ENCODE measurements at regions not wholly inside any gene's neighbourhood (a gene's known extent, or its start where the extent isn't known, plus 50 kb on each side); places are given as distances from the start of the nearest gene placed in this dataset.
A peak's percentile ranks its signal among the peaks of the same experiment; 100 is the strongest.

DNA sequence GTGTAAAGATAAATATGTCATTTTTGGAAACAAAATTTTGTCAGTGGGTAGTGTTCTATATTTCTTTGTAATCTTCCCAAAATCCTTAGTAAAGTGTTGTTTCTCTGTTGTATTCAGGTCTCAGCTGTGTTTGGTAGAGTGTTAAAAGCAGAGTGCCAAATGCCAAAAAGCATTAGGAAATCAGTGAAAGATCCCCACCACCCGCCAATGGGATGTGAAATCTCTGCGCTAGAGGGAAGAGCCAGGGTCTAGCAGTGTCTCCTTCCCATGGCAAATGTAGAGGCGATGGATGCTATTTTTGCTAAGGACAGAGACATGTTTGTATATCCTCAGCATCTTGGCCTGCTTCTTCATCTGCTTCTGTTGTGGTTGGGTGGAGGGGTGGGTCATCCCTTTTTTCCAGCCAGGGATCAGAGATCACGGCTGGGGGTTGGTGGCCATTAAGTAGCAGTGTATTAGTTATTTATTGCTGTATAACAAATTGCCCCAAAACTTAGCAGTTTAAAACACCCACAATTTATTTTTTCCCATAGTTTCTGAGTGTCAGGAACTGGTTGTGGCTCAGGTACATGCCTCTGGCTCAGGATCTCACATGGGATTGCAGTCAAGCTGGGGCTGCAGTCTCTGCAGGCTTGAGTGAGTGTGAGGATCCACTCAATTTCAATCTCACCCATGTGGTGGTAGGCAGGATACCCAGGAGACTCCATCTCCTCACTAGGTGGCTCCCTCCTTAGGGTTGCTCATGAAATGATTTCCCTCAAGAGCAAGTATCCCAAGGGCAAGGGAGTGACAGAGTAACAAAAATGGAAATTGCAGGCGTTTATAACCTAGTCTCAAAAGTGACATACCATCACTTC, 211.9 kb downstream of the MYCN start:
- Histone ChIP-seq H3K14ac (ENCODE audit: insufficient read depth, low read length) (no peak overlapping the region), H3K9ac (ENCODE audit: extremely low read depth, insufficient read length, low read length) (no peak overlapping the region), H2BK12ac (ENCODE audit: insufficient read length, low read depth, low read length) (no peak overlapping the region), H3K56ac (ENCODE audit: insufficient read length, low read depth, low read length) (no peak overlapping the region), H3K23ac (ENCODE audit: insufficient read length, low read depth, low read length) (no peak overlapping the region), H4K8ac (replicated peaks; ENCODE audit: insufficient read length, low read depth, low read length) (no peak overlapping the region), H3K27me3 (ENCODE audit: insufficient read depth, low read length) (no peaks in the 10 kb centered on the region), H3K4me2 (ENCODE audit: insufficient read depth, insufficient read length, low read length) (no peak overlapping the region), H3K23me2 (ENCODE audit: insufficient read length, low read depth, low read length, poor library complexity, severe bottlenecking) (no peaks in the 10 kb centered on the region), H3K9me3 (ENCODE audit: control insufficient read depth, low read depth, low read length) (no peaks in the 10 kb centered on the region), H3K18ac (ENCODE audit: insufficient read length, low read depth, low read length) (no peak overlapping the region), H4K91ac (ENCODE audit: insufficient read length, low read depth, low read length) (no peak overlapping the region), H3K4me1 (ENCODE audit: insufficient read depth, low read length) (no peaks in the 10 kb centered on the region), H3K79me2 (ENCODE audit: insufficient read depth, low read length) (no peaks in the 10 kb centered on the region), H3T11ph (ENCODE audit: low read length) (no peak overlapping the region), H2BK5ac (ENCODE audit: insufficient read length, low read length) (no peak overlapping the region), H3K79me1 (ENCODE audit: insufficient read depth, low read depth, low read length, poor library complexity, severe bottlenecking) (no peaks in the 10 kb centered on the region), H2BK120ac (ENCODE audit: low read depth, low read length, poor library complexity, severe bottlenecking) (no peak overlapping the region), H4K20me1 (ENCODE audit: control insufficient read depth, insufficient read depth, insufficient read length) (no peaks in the 10 kb centered on the region), H2BK20ac (ENCODE audit: low read depth, low read length, poor library complexity, severe bottlenecking) (no peak overlapping the region), H4K5ac (ENCODE audit: insufficient read length, low read depth, low read length) (no peak overlapping the region), H3K27ac (ENCODE audit: insufficient read length, low read depth, low read length) (no peak overlapping the region), H3K4ac (ENCODE audit: low read depth, low read length) (no peak overlapping the region), H2BK15ac (ENCODE audit: low read depth, low read length) (no peak overlapping the region), H2AFZ (ENCODE audit: low read length) (no peak overlapping the region), H2AK5ac (ENCODE audit: insufficient read length, low read length) (no peak overlapping the region)
- WGBS (ENCODE audit: extremely low coverage, insufficient read length, low lambda C conversion rate) = no CpG with 5 or more reads among the region's 5 CpGs
- Mint-ChIP-seq H3K27me3 (ENCODE audit: low read depth) (no peaks in the 10 kb centered on the region), H3K36me3 (ENCODE audit: insufficient read depth in 1 of 3, low read depth in 3 of 3) (no peaks in the 10 kb centered on the region; a peak in 1 of 7 replicates), H3K4me3 (no peak overlapping the region), H3K4me1 (no peaks in the 10 kb centered on the region), H3K27ac (no peak overlapping the region; a peak in 1 of 7 replicates), H3K9me3 (0 out of 5 replicates have a peak, but pooled peaks cover 0 to 2% of the 10 kb centered on the region in 2 experiments)
- TF ChIP-seq, protein P1, sequence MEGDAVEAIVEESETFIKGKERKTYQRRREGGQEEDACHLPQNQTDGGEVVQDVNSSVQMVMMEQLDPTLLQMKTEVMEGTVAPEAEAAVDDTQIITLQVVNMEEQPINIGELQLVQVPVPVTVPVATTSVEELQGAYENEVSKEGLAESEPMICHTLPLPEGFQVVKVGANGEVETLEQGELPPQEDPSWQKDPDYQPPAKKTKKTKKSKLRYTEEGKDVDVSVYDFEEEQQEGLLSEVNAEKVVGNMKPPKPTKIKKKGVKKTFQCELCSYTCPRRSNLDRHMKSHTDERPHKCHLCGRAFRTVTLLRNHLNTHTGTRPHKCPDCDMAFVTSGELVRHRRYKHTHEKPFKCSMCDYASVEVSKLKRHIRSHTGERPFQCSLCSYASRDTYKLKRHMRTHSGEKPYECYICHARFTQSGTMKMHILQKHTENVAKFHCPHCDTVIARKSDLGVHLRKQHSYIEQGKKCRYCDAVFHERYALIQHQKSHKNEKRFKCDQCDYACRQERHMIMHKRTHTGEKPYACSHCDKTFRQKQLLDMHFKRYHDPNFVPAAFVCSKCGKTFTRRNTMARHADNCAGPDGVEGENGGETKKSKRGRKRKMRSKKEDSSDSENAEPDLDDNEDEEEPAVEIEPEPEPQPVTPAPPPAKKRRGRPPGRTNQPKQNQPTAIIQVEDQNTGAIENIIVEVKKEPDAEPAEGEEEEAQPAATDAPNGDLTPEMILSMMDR (conservative IDR thresholded peaks at IDR 0.05) = peak; percentile 31; the same call in 2 of the 3 replicates
- DNase-seq = no peak

All from H9 (cell line).